ENCODE measurements at regions not wholly inside any gene's neighbourhood (a gene's known extent, or its start where the extent isn't known, plus 50 kb on each side); places are given as distances from the start of the nearest gene placed in this dataset.

DNA sequence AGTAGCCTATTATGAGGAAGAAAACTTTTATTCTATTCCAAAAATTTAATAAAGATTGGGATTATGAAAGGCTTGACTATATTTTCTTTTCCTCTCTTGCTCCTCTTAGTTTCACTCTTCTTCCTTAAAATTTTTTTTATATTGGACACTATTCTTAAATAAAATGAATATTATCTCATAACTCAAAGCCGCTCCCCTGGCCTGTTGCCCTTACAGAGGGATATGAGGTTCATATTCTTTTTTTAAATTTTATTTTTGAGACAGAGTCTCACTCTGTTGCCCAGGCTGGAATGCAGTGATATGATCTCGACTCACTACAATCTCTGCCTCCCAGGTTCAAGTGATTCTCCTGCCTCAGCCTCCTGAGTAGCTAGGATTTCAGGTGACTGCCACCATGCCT is 106.8 kb upstream of the MPDZ start (continued):
- TF ChIP-seq, protein P1, sequence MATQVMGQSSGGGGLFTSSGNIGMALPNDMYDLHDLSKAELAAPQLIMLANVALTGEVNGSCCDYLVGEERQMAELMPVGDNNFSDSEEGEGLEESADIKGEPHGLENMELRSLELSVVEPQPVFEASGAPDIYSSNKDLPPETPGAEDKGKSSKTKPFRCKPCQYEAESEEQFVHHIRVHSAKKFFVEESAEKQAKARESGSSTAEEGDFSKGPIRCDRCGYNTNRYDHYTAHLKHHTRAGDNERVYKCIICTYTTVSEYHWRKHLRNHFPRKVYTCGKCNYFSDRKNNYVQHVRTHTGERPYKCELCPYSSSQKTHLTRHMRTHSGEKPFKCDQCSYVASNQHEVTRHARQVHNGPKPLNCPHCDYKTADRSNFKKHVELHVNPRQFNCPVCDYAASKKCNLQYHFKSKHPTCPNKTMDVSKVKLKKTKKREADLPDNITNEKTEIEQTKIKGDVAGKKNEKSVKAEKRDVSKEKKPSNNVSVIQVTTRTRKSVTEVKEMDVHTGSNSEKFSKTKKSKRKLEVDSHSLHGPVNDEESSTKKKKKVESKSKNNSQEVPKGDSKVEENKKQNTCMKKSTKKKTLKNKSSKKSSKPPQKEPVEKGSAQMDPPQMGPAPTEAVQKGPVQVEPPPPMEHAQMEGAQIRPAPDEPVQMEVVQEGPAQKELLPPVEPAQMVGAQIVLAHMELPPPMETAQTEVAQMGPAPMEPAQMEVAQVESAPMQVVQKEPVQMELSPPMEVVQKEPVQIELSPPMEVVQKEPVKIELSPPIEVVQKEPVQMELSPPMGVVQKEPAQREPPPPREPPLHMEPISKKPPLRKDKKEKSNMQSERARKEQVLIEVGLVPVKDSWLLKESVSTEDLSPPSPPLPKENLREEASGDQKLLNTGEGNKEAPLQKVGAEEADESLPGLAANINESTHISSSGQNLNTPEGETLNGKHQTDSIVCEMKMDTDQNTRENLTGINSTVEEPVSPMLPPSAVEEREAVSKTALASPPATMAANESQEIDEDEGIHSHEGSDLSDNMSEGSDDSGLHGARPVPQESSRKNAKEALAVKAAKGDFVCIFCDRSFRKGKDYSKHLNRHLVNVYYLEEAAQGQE (IDR thresholded peaks at IDR 0.05; ENCODE audit: unreplicated experiment): no peak
- TF ChIP-seq, protein P2, sequence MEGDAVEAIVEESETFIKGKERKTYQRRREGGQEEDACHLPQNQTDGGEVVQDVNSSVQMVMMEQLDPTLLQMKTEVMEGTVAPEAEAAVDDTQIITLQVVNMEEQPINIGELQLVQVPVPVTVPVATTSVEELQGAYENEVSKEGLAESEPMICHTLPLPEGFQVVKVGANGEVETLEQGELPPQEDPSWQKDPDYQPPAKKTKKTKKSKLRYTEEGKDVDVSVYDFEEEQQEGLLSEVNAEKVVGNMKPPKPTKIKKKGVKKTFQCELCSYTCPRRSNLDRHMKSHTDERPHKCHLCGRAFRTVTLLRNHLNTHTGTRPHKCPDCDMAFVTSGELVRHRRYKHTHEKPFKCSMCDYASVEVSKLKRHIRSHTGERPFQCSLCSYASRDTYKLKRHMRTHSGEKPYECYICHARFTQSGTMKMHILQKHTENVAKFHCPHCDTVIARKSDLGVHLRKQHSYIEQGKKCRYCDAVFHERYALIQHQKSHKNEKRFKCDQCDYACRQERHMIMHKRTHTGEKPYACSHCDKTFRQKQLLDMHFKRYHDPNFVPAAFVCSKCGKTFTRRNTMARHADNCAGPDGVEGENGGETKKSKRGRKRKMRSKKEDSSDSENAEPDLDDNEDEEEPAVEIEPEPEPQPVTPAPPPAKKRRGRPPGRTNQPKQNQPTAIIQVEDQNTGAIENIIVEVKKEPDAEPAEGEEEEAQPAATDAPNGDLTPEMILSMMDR (conservative IDR thresholded peaks at IDR 0.05; ENCODE audit: low read depth in 2 of 2): no peak
- TF ChIP-seq EZH2phosphoT487 (IDR thresholded peaks at IDR 0.05; ENCODE audit: unreplicated experiment): no peak
- TF ChIP-seq ZNF331 (CRISPR knock-in tag; IDR thresholded peaks at IDR 0.05; ENCODE audit: low read depth): no peak

DNA sequence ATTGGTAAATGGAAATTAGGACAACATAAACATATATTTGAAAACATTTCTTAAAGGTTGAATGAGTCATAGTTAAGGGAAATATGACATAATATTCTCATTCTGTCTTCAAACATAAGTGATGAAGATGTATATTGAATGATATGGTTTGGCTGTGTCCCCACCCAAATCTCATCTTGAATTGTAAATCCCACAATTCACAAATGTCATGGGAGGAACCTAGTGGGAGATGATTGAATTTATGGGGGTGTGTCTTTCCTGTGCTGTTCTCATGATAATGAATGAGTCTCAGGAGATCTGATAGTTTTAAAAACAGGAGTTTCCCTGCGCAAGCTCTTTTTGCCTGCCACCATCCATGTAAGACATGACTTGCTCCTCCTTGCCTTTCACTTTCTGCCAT is 104.4 kb upstream of the MPDZ start:
- Histone ChIP-seq H2AFZ (no peak overlapping the region), H3K27ac (ENCODE audit: low read depth) (no peak overlapping the region), H3K4me1 (ENCODE audit: insufficient read depth) (no peaks in the 10 kb centered on the region), H3K4me3 (no peak overlapping the region), H3F3A (replicated peaks; ENCODE audit: low read depth) (no peaks in the 10 kb centered on the region), H3K79me2 (replicated peaks; ENCODE audit: insufficient read depth) (no peaks in the 10 kb centered on the region), H3K36me3 (ENCODE audit: insufficient read depth) (no peaks in the 10 kb centered on the region; the same call in 1 of the 2 replicates), H3K4me2 (no peak overlapping the region), H3K27me3 (ENCODE audit: insufficient read depth) (no peaks in the 10 kb centered on the region), H3K9me2 (ENCODE audit: insufficient read depth) (no peaks in the 10 kb centered on the region), H4K20me1 (replicated peaks; ENCODE audit: insufficient read depth) (no peaks in the 10 kb centered on the region)
- H3K27me3 Mint-ChIP-seq (ENCODE audit: insufficient read depth, low read depth, poor library complexity): no peaks in the 10 kb centered on the region
- no peak overlapping the region for H3K4me3 Mint-ChIP-seq
- DNase-seq (ENCODE audit: low spot score) (no peak), ATAC-seq (no peak)
- H3K27ac Mint-ChIP-seq: no peak overlapping the region
- H3K9me3 Mint-ChIP-seq: peaks cover 15% of the 10 kb centered on the region
- no peaks in the 10 kb centered on the region for H3K4me1 Mint-ChIP-seq
- peaks cover 4% of the 10 kb centered on the region; the same call in 1 of the 3 replicates for H3K36me3 Mint-ChIP-seq (ENCODE audit: low read depth)
- TF ChIP-seq, protein P1 (IDR thresholded peaks at IDR 0.05; ENCODE audit: unreplicated experiment): no peak
- TF ChIP-seq EZH2 (IDR thresholded peaks at IDR 0.05; ENCODE audit: low read depth, unreplicated experiment): no peak
- TF ChIP-seq POLR2AphosphoS5 (IDR thresholded peaks at IDR 0.05; ENCODE audit: low read depth): no peak
- no peak for TF ChIP-seq EZH2phosphoT487 (IDR thresholded peaks at IDR 0.05; ENCODE audit: unreplicated experiment)
- TF ChIP-seq, protein P2 (conservative IDR thresholded peaks at IDR 0.05; ENCODE audit: low read depth in 2 of 2): no peak
- no peak for TF ChIP-seq CREB1 (CRISPR knock-in tag; IDR thresholded peaks at IDR 0.05; ENCODE audit: low read depth)
- no peak for TF ChIP-seq NANOG (IDR thresholded peaks at IDR 0.05; ENCODE audit: borderline replicate concordance)
- TF ChIP-seq, protein P3, sequence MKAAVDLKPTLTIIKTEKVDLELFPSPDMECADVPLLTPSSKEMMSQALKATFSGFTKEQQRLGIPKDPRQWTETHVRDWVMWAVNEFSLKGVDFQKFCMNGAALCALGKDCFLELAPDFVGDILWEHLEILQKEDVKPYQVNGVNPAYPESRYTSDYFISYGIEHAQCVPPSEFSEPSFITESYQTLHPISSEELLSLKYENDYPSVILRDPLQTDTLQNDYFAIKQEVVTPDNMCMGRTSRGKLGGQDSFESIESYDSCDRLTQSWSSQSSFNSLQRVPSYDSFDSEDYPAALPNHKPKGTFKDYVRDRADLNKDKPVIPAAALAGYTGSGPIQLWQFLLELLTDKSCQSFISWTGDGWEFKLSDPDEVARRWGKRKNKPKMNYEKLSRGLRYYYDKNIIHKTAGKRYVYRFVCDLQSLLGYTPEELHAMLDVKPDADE (IDR thresholded peaks at IDR 0.05): no peak
- no peak for TF ChIP-seq STAT1 (IDR thresholded peaks at IDR 0.05; ENCODE audit: unreplicated experiment)

Measured in GM23338 (cell line).